GM12878 (cell line): ENCODE measurements at regions not wholly inside any gene's neighbourhood (a gene's known extent, or its start where the extent isn't known, plus 50 kb on each side); places are given as distances from the start of the nearest gene placed in this dataset.

Experiments used
- ATAC-seq: fragments of 200-7000 bp; cut with Tn5 transposase; 3 replicates; pipeline ENCODE4 v1.9.1; 2020; ENCODE audit warnings: mild to moderate bottlenecking, moderate library complexity
- BruUV-seq: library from RNA; stranded (reverse); fragments of 400-500 nt; replicated peaks from 2 replicates; lab custom pipeline; 2021; lab: Mats Ljungman, UMichigan
- CTCF ChIA-PET: fragments of 300-600 bp; sonication (Branson Sonifier 250); formaldehyde crosslinking; extraction: SDS; loops from one replicate; lab custom pipeline; 2021; ENCODE audit warnings: inconsistent platforms; lab: Yijun Ruan, JAX
- POLR2A ChIA-PET: fragments of 350-600 bp; formaldehyde crosslinking; extraction: SDS; loops from one replicate; lab custom pipeline; 2021; ENCODE audit warnings: inconsistent platforms; lab: Charles Lee
- RAD21 ChIA-PET: fragments of 300-600 bp; sonication (Branson Sonifier 250); formaldehyde crosslinking; loops from one replicate; lab custom pipeline; 2023; ENCODE audit warnings: antibody characterized with exemption; ENCODE audit not compliant: unreplicated experiment; lab: Charles Lee
- SMC1A ChIA-PET: fragments of 300-600 bp; sonication (Branson Sonifier 250); formaldehyde crosslinking; loops from one replicate; lab custom pipeline; 2023; ENCODE audit not compliant: unreplicated experiment, uncharacterized antibody; lab: Charles Lee
- DNase-seq: peaks from one replicate; pipeline ENCODE4 v3.0.0-alpha.2; 2011; ENCODE audit warnings: low read depth, low spot score
- FAIRE-seq: peaks from 3 replicates; lab custom pipeline; 2011; peaks lifted over from hg19 to GRCh38; lab: Jason Lieb, UNC
- H2AFZ ChIP-seq: 2 replicates; pipeline ENCODE4 v1.6.0; 2011; ENCODE audit warnings: low read depth, low read length, control low read depth; ENCODE audit not compliant: control insufficient read depth
- H3K27ac ChIP-seq: 2 replicates; pipeline ENCODE4 v1.5.1; 2011; ENCODE audit warnings: control low read depth; ENCODE audit not compliant: control insufficient read depth, insufficient read depth
- H3K27me3 ChIP-seq, 2 experiments: replicated peaks in 1 of 2; 2 replicates each; pipeline versions ENCODE4 v1.6.0 to v1.6.1; 2011; ENCODE audit warnings: low read length in 1 of 2; ENCODE audit not compliant: control insufficient read depth in 2 of 2, insufficient read depth in 2 of 2
- H3K36me3 ChIP-seq, 2 experiments: 2 replicates each; pipeline ENCODE4 v1.5.1; 2011; ENCODE audit warnings: low read length in 1 of 2; ENCODE audit not compliant: control insufficient read depth in 2 of 2, insufficient read depth in 2 of 2
- H3K4me1 ChIP-seq: 2 replicates; pipeline ENCODE4 v1.6.1; 2011; ENCODE audit warnings: mild to moderate bottlenecking, low read length, moderate library complexity, mixed read lengths; ENCODE audit not compliant: control insufficient read depth, insufficient read depth
- H3K4me2 ChIP-seq: 2 replicates; pipeline ENCODE4 v1.6.0; 2011; ENCODE audit warnings: control low read depth; ENCODE audit not compliant: control insufficient read depth, insufficient read depth
- H3K4me3 ChIP-seq: fragments of 200-600 bp; sonication (generic); 2 replicates; pipeline ENCODE4 v1.5.1; 2016
- H3K79me2 ChIP-seq: 2 replicates; pipeline ENCODE4 v1.6.0; 2011; ENCODE audit warnings: low read length; ENCODE audit not compliant: control insufficient read depth, insufficient read depth
- H3K9ac ChIP-seq: 2 replicates; pipeline ENCODE4 v1.8.0; 2011; ENCODE audit warnings: low read length, control low read depth, mixed read lengths; ENCODE audit not compliant: control insufficient read depth, insufficient read depth
- H3K9me3 ChIP-seq: replicated peaks from 3 replicates; pipeline ENCODE4 v1.5.1; 2011; ENCODE audit warnings: mild to moderate bottlenecking, low read length; ENCODE audit not compliant: control insufficient read depth, insufficient read depth
- H4K20me1 ChIP-seq: 2 replicates; pipeline ENCODE4 v1.6.0; 2011; ENCODE audit not compliant: control insufficient read depth, insufficient read depth
- BHLHE40 ChIP-seq, 2 experiments: fragments of 450-650 bp in 1 of 2; IDR thresholded peaks; 2 replicates each; pipeline ENCODE4 v1.6.1; 2011 to 2017; ENCODE audit warnings: low read depth in 2 of 2, borderline replicate concordance in 1 of 2, improper control_type of control experiment in 1 of 2, low read length in 1 of 2, mild to moderate bottlenecking in 1 of 2
- HCFC1 ChIP-seq: fragments of 150-350 bp; IDR thresholded peaks from 2 replicates; pipeline ENCODE4 v1.6.1; 2014; ENCODE audit warnings: low read length
- HSF1 ChIP-seq: fragments of 150-350 bp; IDR thresholded peaks from 2 replicates; pipeline ENCODE4 v1.6.1; 2014; ENCODE audit warnings: mild to moderate bottlenecking, low read depth, low read length
- MAX ChIP-seq: IDR thresholded peaks from 2 replicates; pipeline ENCODE4 v1.6.1; 2012; ENCODE audit warnings: low read depth, low read length, improper control_type of control experiment
- NKRF ChIP-seq: fragments of 450-650 bp; conservative IDR thresholded peaks from 2 replicates; pipeline ENCODE4 v1.6.1; 2017; ENCODE audit warnings: mild to moderate bottlenecking, moderate library complexity
- PRDM15 ChIP-seq: fragments of 450-650 bp; formaldehyde crosslinking; IDR thresholded peaks from 2 replicates; pipeline ENCODE4 v1.4.0; 2020; ENCODE audit warnings: mild to moderate bottlenecking, moderate library complexity
- RAD51 ChIP-seq: fragments of 450-650 bp; IDR thresholded peaks from 2 replicates; pipeline ENCODE4 v1.6.1; 2016; ENCODE audit warnings: moderate library complexity, mild to moderate bottlenecking, inconsistent platforms
- WGBS: methylation state at CpG from one replicate; pipeline ENCODE4 v1.1.6; 2016; ENCODE audit warnings: low lambda C conversion rate; ENCODE audit not compliant: insufficient replicate concordance, insufficient coverage; ENCODE audit errors: missing lambda C conversion rate; 5-methylcytosine and 5-hydroxymethylcytosine counted together
- in situ Hi-C: fragments of 300-500 bp; cut with MboI; formaldehyde crosslinking; loops from 9 replicates; pipeline ENCODE4 v1.14.3; 2018; ENCODE audit warnings: mixed read lengths
- intact Hi-C: fragments of 100-400 bp; cut with micrococcal nuclease; formaldehyde crosslinking; loops from one replicate; pipeline ENCODE4 v1.14.2; 2022; ENCODE audit not compliant: unreplicated experiment

- FAIRE-seq: no peak
- H3K27ac ChIP-seq: no peak overlapping the region
Measured at GRCh38 chr15:66651913-66652642, 50.0 kb upstream of the SMAD6 start.

More at GRCh38 chr15:66651913-66652642, 50.0 kb upstream of the SMAD6 start:
- no TSS peak for BruUV-seq
- ChIA-PET POLR2A (no interaction called here), RAD21 (no interaction called here), CTCF (no interaction called here), SMC1A (no interaction called here)
- no peaks in the 10 kb centered on the region for H3K4me1 ChIP-seq
- no peak overlapping the region for H3K4me2 ChIP-seq
- no peak overlapping the region for H3K4me3 ChIP-seq
- in situ Hi-C loops: no loop called here
- no peak for ATAC-seq
- no peak overlapping the region for H2AFZ ChIP-seq
- H3K27me3 ChIP-seq: peaks cover 0 to 3% of the 10 kb centered on the region in 2 experiments; a peak in 3 of 4 replicates
- intact Hi-C loops: no loop called here
- no peaks in the 10 kb centered on the region for H3K36me3 ChIP-seq
- no peak overlapping the region for H3K9ac ChIP-seq
- no peaks in the 10 kb centered on the region for H3K9me3 ChIP-seq
- TF ChIP-seq PRDM15: no peak
- no peak for TF ChIP-seq NKRF
- TF ChIP-seq MAX: no peak
- no peak for TF ChIP-seq BHLHE40 (IDR thresholded peaks at IDR 0.05; ENCODE audit: borderline replicate concordance in 1 of 2, low read depth in 2 of 2, low read length in 1 of 2)
- no peak for TF ChIP-seq HCFC1
- TF ChIP-seq HSF1: no peak
- no peak for TF ChIP-seq RAD51
- DNase-seq: no peak
- WGBS: 38% methylated on average over 5 of the region's 5 CpGs
- H4K20me1 ChIP-seq: no peaks in the 10 kb centered on the region; the same call in 1 of the 2 replicates
- no peaks in the 10 kb centered on the region for H3K79me2 ChIP-seq
